Astrocyte (in vitro differentiated cells and primary cell): ENCODE measurements at regions not wholly inside any gene's neighbourhood (a gene's known extent, or its start where the extent isn't known, plus 50 kb on each side); places are given as distances from the start of the nearest gene placed in this dataset.

Source experiments
- CTCF ChIP-seq: IDR thresholded peaks from 2 replicates; pipeline ENCODE4 v1.5.1; 2011; ENCODE audit warnings: low read depth, mild to moderate bottlenecking, inconsistent platforms, low read length, moderate library complexity; ENCODE audit not compliant: insufficient read depth
- EZH2 ChIP-seq: IDR thresholded peaks from 2 replicates; pipeline ENCODE4 v1.6.1; 2012; ENCODE audit warnings: mild to moderate bottlenecking, low read length, inconsistent platforms; ENCODE audit not compliant: insufficient read depth

DNA sequence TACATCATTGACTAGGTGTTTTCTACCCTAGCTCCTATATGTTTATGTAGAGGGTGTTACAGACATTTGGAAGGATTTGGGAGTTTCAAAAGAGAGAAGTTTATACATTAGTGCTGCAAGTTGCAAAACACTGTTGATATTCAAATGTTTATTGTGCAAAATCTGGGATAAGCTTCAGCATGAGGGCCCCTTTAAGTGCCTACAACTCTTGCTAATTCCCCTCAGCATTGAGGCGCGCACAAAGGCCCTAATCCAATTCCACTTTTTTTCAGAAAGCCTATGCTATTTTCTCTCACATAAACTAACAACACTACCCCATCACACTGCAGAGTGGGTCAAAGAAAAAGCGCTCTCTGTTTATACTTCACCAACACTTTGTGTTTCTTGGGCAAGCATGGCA lies 208.0 kb downstream of the NR2F2 start:
- TF ChIP-seq EZH2 (no peak), CTCF (no peak)
